Myocyte (in vitro differentiated cells): ENCODE measurements at regions not wholly inside any gene's neighbourhood (a gene's known extent, or its start where the extent isn't known, plus 50 kb on each side); places are given as distances from the start of the nearest gene placed in this dataset.
"Not testable (repeated sequence)": the region's sequence is repeated elsewhere in the genome, so short reads cannot be mapped to it uniquely, and the experiment has no call there.

Experiments
- DNase-seq: peaks from one replicate; pipeline ENCODE4 v3.0.0-alpha.2; 2012; ENCODE audit warnings: low read depth

DNA sequence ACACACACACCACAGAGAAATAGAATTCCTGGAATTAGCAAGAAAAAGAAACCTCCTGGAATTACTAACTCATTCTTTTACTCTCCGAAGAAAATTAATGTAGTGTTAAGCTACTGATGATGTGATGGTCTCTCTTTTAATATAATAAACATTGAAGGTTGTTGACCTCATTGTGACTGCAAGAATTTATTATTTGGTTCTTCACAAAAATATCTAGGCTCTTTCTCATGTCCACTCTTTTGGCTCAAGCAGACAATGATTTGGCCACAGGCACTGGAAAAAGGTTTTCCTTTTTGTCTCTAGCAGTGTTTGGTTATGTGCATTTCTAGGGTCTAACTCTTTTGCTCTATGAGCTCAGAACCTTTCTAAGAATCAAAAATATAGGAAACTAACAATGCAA, 811.9 kb downstream of the TENT5A start:
- peak; percentile 28 for DNase-seq

DNA sequence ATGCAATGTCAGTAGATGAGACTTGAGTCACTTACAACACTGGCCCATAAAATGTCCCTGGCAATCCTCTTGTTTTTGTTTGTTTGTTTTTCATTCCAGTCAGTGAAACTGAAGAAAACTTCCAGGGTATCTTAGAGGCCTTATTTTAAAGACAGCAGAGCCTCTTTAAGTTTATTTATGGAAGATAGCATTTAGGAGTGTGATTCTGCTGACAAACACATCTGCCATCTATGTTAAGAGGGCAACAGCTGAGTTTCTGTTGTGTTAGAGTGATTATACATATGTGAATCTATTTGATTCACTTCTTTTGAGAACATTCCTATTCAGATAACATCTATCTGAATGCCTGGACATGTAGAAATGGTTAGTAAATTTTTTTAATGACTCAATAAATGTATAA, 812.6 kb downstream of the TENT5A start:
- DNase-seq: no peak

DNA sequence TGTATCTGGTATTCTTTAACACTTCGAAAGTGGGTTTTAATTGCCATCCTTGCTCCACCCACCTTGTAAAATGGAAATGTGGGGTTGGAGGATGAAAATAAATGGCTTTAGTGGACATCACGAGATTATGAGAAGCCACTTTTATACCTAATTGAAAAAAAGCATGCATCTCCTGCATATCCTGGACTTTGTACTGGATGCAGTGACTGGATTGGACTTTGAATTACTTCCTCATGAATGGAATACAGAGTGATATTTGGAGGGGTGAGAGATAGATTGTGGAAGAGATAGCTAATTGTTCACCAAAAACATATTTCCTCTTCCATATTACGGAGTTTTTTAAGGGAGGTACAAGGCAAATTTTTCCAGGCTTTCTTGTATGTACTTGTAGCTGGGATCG, 813.0 kb downstream of the TENT5A start:
- no peak for DNase-seq

DNA sequence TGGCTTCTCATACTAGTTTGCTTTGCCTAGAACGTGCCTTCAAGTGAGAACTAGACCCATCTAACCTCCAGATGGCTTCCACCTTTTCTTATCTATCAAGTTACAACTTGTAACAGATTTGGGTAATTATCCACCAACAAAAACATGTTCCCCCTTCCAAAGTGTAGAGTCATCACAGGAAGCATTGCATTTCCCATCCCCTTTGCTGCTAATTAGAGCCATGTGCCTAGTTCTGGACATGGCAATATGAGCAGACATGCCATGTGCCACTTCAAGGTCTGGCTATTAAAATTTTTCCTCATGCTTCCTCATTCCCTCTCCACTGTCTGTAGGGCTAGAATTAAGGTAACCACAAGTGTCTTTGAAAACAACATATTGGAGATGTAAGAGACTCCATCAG, 814.4 kb downstream of the TENT5A start:
- DNase-seq: no peak

DNA sequence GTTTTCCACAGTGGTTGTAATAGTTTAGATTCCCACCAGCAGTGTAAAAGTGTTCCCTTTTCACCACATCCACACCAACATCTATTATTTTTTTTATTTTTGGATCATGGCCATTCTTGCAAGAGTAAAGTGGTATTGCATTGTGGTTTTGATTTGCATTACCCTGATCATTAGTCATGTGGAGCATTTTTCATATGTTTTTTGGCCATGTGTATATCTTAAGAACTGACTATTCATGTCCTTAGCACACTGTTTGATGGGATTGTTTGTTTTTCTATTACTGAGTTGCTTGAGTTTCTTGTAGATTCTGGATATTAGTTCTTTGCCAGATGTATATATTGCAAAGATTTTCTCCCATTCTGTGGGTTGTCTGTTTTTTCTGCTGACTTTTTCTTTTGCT, 820.1 kb downstream of the TENT5A start:
- no peak for DNase-seq

DNA sequence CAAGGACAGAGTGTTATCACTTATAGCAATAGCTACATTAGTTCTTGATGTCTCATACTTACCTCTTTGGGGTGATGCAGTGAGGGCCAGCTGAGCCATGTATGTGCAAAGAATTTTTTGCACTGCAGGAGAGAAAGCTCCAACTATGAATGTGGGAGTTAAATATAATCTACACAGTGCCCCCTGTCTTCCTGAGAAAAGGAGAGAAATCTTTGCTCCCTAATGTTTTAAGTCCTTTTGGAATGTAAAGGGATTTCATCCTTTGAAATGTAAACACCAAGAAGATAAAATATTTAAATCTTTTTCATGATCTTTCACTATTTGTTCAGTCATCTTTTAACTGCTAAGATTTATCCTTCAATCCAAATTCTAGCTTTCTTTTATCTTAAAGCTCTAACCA, 822.1 kb downstream of the TENT5A start:
- no peak for DNase-seq

DNA sequence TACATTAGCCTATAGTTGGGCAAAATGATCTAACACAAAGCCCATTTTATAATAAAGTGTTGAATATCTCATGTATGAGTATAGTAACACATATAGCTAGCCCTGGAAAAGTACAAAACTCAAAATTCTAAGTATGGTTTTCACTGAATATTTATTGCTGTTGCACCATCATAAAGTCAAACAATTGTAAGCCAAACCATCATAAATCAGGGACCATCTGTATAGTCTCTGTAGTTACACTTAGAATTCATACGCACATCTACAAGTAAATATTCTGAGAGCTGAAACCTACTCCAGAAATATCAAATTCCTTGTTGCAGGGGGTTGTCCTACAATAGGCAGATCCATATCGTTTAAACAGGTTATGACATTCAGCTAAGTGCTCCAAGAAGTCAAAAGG, 817.3 kb downstream of the BCKDHB start:
- no peak for DNase-seq

DNA sequence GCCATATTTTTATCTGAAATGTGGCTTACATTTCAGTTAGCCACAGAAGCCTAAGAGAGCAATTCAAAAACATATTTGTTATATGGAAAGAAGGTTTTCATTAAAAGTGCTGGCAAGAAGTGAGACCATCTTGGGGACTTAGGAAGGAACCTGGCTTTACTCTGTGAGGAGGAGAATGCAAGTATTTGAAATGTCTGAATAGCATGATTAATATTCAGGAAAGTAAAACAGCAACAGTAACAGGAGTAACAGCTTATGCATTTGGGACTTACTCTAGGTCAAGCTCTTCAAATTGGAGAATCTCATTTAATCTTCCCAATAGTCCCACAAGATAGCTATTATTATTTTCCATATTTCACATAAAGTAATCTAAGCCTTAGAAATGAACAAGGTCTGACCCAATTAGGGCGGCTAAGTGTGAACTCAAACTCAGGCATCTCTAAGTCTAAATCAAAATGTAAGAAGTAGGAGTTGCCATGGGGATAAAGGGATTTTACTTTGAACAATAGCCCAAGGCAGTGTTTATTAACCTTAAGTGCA, 816.5 kb downstream of the BCKDHB start:
- DNase-seq: no peak

DNA sequence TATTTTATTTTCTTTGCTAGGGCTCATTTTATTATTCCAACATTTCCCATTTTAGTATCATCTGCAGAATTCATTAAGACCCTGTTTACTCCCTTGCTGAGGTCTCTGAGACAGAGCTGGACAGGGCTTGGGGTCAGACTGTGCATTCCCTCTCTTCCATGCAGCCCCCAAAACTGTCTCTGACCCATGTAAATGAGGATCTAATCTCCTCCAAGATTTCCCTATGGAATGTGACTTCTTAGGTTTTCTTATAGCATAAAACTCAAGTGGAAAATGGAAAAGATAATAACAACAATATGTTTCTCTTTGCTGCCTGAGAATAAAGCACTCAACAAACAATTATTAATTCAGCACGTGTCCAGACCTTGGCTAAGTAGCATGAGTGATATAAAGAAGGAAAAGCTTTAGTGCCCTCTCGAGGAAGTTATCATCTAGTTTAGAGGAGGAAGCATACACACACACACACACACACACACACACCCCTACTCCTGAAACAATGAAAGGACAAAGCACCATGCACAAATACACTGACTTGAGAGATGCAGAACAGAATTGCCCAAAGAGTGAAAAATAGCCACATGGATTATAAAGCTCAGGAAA, 815.5 kb downstream of the BCKDHB start:
- DNase-seq: no peak

DNA sequence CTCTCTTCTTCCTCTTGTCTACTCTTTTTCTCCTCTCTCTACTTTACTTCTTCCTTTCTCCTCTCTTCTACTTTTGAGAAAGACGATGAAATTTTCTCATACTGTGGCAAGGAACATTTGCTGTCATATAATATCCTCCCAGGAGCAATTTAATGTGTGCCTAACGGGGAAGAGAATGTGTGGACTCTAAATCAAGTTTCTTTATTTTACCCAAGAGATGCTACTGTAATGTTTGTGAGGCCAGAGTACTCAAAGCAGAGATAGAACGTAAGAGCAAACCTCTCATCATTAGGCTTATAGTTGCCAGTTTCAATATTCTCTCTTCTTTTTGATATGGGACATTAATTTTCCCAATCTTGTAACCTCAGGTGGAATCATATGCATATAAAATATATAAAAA, 801.4 kb downstream of the BCKDHB start:
- no peak for DNase-seq

DNA sequence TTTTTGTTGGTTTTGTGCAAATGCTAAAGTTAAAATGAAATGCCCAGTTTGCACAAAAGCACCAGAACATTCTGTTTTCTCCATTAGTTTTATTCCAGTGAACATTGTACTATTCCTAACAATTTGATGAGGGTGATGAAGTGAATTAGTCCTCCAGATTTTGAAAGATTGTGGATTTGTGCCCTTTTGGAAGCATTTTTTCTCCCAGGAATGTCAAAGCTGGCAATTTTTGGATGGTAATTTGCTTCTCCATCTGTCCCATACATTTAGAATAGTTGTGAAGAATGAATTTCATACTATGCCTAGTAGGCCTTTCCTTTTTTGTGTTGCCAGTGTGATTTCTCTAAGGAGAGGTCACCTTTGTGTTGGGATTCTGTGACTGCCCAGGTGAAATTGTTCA, 797.2 kb downstream of the BCKDHB start:
- no peak for DNase-seq

DNA sequence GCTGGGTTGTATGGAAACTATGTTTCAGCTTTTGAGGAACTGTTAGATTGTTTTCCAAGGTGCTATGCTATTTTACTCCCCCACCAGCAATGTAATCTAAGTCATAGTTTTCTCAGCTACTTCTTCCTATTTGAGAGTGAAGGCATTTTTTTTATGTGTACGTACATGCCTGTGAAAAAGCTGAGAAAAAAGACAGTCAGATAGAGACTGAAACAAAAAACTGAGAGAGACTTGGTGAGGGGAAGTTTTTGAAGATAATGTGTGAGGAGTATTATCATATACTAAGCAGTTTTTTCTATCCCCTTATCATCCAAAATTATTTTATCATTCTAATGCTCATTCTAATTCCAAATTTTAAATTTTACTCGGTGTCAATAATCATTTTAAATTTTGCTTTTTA, 780.0 kb downstream of the BCKDHB start:
- no peak for DNase-seq

DNA sequence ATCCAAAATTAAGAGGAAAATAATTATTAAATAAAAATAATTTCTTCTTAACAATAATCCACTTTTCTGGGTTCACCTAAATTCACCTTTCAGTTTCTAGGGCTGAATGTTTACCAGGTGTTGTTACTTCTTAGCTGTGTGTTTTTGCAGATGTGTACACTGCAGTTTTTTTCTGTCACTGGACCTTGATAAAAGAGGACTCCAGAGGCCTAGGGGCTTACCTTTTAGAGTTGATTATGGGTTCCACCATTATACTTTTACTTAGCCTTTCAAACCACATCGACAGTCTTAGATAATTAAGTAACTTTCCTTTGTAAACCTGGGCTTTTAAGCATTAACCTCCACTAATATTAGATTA, 766.5 kb downstream of the BCKDHB start:
- no peak for DNase-seq

DNA sequence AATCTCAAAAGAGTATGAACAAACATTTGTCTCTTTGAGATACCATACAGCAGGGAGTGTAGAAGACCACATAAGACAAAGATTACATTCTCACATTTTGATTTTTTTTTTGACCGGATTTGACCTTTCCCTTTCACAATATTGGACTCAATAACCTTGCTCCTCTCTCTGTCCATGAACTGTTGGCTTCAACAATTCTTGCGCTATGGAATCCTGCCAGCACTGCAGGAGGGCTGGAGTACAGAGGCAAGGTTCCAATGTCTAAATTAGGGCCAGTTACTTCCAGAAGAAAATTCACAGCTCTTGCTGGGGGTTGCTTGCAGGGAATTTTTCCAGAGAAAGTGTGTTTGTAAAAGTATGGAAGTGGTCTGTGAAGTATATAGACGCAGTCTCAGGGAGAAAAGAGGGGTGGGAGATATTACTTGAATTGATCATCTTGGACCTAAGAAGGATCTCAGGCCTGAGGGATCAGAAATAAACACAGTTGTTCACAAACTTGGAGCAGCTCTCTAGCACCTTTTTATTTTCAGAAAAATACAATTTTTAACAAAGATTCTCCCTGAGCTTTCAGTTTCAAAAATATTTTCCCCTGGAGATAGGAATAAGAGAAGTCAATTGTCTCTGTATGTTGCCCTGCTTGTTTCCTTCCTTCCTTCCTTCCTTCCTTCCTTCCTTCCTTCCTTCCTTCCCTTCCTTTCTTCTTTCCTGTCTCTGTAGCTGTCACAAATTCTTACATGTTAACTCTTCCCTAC, 765.9 kb downstream of the BCKDHB start:
- peak; percentile 33 for DNase-seq

DNA sequence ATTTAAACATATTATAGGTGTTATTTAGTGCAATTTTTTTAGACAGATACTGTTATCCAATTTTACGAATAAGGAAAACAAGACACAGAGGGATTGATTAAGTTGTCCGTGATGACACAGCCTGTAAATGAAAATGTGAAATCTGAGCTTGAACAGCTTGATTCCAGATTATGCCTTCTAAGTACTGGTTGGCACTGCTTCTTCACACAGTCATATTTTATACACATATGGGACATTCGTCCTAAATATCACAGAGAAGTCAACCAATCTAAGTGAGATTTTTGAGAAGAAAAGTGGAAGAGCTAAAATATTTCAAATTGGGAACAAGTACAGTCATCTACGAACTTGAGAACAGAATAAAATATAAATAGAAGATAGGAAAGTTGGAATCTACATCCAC, 756.3 kb downstream of the BCKDHB start:
- DNase-seq: no peak

DNA sequence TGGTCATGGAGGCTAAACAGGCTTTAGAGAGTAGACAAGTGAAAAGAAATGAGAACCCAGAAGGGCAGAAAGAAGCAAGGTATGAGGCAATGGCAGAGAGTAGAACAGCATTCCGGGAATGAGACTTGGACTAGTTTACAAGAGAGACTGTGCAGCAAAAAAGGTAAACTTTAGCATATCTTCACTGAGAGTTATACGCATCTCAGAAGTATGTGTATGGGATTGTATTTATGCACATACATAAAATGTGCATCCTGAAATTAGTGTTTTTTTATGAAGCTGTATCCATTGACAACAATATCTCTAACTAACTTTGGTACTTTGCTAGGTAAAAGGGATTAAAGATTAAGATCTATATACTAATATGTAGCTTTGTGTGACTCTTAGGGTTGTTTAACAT, 753.6 kb downstream of the BCKDHB start:
- DNase-seq: no peak

DNA sequence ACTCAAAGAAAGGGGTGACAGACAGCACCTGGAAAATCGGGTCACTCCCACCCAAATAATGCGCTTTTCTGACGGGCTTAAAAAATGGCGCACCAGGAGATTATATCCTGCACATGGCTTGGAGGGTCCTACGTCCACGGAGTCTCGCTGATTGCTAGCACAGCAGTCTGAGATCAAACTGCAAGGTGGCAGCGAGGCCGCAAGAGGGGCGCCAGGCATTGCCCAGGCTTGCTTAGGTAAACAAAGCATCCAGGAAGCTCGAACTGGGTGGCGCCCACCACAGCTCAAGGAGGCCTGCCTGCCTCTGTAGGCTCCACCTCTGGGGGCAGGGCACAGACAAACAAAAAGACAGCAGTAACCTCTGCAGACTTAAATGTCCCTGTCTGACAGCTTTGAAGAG, 741.5 kb downstream of the BCKDHB start:
- not testable (repeated sequence) for DNase-seq

DNA sequence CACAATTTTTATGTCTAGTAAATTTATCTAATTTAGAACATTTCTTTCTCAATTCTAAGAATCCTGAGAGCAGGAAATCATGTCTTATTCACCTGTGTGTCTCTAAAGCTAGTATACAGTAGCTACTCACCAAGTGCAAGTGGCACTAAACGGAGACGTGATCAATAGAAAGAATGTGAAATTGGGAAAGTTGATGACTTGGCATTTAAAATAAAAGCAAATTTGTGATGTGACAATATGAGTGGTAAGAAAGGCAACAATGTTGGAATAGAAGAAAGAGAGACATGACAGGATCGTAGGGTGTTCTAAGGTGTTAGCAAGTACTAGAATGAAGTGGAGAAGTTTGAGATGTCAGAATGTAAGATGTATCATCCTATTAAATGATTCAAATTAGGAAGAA, 725.9 kb downstream of the BCKDHB start:
- DNase-seq: no peak

DNA sequence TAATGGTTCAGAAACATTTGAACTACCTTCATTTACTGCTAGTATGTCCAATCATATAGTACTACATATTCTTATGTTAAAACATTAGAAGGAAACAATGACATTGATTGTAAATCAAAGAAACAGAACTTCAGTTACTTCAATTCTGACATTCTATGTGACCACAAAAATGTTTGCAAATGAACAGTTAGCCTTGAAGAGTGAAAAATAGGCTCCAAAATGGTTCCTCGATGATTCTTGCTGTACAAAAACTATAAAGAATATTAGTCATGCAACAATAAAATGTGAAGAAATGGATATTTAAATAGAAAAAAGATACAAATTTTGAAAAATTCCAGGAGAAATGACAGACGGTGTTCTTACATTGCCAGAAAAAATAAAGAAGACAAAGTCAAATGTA, 686.9 kb downstream of the BCKDHB start:
- DNase-seq: no peak

DNA sequence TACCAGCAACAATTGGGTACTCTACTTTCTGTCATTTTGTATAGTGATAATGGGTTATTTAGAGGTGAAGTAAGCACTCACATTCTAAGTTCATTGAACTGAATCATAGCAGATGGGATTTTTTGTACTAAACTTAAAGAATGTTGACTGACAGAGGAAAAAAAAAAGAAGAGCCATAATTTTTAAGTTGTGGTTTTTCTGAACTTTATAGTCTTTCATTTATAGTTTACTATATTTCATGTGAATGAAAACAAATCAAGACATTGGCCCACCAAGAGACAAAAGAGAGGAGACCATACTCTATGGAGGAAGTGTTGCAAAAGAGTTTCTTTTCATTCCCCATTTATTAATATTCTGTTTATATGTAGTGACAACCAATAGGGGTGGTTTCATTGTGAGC, 685.7 kb downstream of the BCKDHB start:
- no peak for DNase-seq

DNA sequence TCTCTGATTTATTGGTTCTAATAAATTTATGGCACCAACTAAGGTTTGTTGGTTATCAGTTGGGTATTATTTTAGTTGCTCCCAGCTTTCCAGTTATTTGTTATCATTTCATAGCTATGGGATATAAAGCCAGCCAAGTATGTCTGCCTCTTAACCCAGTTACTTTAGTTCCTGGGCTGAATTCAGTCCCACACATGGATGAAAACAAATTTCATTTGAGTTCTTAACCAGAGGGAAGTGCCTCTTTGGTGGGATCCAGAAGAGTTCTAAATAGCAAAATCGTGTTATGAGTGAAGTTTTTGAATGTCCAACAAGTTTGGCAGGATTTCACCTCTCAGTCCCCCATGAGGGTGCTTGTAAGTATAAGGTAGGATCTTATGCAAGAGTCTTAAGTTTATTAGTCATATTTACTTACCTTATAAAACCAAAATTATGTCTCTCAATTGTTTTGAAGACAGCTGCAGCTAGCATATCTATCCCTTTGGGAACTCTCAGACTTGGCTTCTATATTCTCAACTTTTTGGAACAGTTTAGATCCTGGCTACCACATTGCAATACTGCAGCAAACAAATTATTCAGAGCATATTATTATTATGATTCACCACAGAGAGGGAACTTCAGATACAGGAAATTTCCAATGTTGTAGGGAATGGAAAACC, 683.6 kb downstream of the BCKDHB start:
- DNase-seq: peak; percentile 53

DNA sequence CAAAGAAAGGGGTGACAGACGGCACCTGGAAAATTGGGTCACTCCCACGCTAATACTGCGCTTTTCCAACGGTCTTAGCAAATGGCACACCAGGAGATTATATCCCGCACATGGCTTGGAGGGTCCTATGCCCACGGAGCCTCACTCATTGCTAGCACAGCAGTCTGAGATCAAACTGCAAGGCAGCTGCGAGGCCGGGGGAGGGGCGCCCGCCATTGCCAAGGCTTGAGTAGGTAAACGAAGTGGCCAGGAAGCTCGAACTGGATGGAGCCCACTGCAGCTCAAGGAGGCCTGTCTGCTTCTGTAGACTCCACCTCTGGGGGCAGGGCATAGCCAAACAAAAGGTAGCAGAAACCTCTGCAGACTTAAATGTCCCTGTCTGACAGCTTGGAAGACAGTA, 676.8 kb downstream of the BCKDHB start:
- not testable (repeated sequence) for DNase-seq

DNA sequence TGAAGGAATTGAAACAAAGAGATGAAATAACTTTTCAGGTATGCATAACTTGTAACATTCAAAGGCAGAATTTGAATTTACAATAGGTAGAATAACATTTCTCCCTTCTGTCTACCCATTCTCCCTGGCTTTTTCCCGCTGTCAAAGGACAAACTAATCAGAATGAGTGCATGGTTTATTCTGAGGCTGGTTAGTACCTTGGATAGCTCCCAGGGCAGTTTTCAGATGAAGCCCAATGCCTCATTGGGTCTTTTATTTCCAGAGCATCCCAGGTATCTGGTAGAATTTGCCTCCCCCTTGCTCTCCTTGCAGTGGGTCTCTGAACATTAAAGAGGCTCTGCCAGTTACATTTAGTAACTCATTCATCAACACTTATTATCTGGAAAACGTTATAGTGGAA, 665.5 kb downstream of the BCKDHB start:
- DNase-seq: peak; percentile 67
